ENCODE measurements at regions not wholly inside any gene's neighbourhood (a gene's known extent, or its start where the extent isn't known, plus 50 kb on each side); places are given as distances from the start of the nearest gene placed in this dataset.
"Not testable (repeated sequence)": the region's sequence is repeated elsewhere in the genome, so short reads cannot be mapped to it uniquely, and the experiment has no call there.

GRCh38 chr14:23694949-23695663 is 58.9 kb downstream of the DHRS2 start:
- no peak for DNase-seq (ENCODE audit: low spot score)

- no peak for DNase-seq (ENCODE audit: low spot score)
Observed at GRCh38 chr14:23695664-23695999, 59.5 kb downstream of the DHRS2 start.

GRCh38 chr14:23696701-23697239 is 60.6 kb downstream of the DHRS2 start:
- DNase-seq (ENCODE audit: low spot score) = no peak

- no peak for DNase-seq (ENCODE audit: low spot score)
Observed at GRCh38 chr14:23697680-23698079, 61.5 kb downstream of the DHRS2 start.

GRCh38 chr14:23702656-23703426 is 66.7 kb downstream of the DHRS2 start:
- no peak for DNase-seq (ENCODE audit: low spot score)

GRCh38 chr14:23704890-23705289 is 68.7 kb downstream of the DHRS2 start:
- DNase-seq (ENCODE audit: low spot score) = peak; percentile 15

GRCh38 chr14:23707415-23707814 is 71.3 kb downstream of the DHRS2 start:
- DNase-seq (ENCODE audit: low spot score) = no peak

- no peak for DNase-seq (ENCODE audit: low spot score)
Observed at GRCh38 chr14:23708343-23708742, 72.2 kb downstream of the DHRS2 start.

- no peak for DNase-seq (ENCODE audit: low spot score)
Observed at GRCh38 chr14:23709923-23710322, 73.8 kb downstream of the DHRS2 start.

- DNase-seq (ENCODE audit: low spot score) = no peak
Observed at GRCh38 chr14:23712287-23712686, 76.1 kb downstream of the DHRS2 start.

GRCh38 chr14:23719225-23719985 is 83.2 kb downstream of the DHRS2 start:
- DNase-seq (ENCODE audit: low spot score) = no peak

- DNase-seq (ENCODE audit: low spot score) = no peak
Observed at GRCh38 chr14:23722675-23723074, 86.5 kb downstream of the DHRS2 start.

GRCh38 chr14:23723911-23724310 is 87.7 kb downstream of the DHRS2 start:
- no peak for DNase-seq (ENCODE audit: low spot score)

- DNase-seq (ENCODE audit: low spot score) = no peak
Observed at GRCh38 chr14:23725528-23725927, 89.4 kb downstream of the DHRS2 start.

- DNase-seq (ENCODE audit: low spot score) = no peak
Observed at GRCh38 chr14:23725980-23726710, 90.0 kb downstream of the DHRS2 start.

- DNase-seq (ENCODE audit: low spot score) = peak; percentile 76
Observed at GRCh38 chr14:23727566-23728335, 91.6 kb downstream of the DHRS2 start.

- no peak for DNase-seq (ENCODE audit: low spot score)
Observed at GRCh38 chr14:23728791-23729190, 92.6 kb downstream of the DHRS2 start.

GRCh38 chr14:23729720-23730387 is 93.7 kb downstream of the DHRS2 start:
- no peak for DNase-seq (ENCODE audit: low spot score)

GRCh38 chr14:23735394-23735793 is 99.2 kb downstream of the DHRS2 start:
- no peak for DNase-seq (ENCODE audit: low spot score)

- not testable (repeated sequence) for DNase-seq (ENCODE audit: low spot score)
Observed at GRCh38 chr14:23744368-23744767, 108.2 kb downstream of the DHRS2 start.

GRCh38 chr14:23750357-23750756 is 114.2 kb downstream of the DHRS2 start:
- no peak for DNase-seq (ENCODE audit: low spot score)
